Subcutaneous abdominal adipose tissue (tissue), 5 donors: ENCODE measurements at regions not wholly inside any gene's neighbourhood (a gene's known extent, or its start where the extent isn't known, plus 50 kb on each side); places are given as distances from the start of the nearest gene placed in this dataset.
"Not testable (repeated sequence)": the region's sequence is repeated elsewhere in the genome, so short reads cannot be mapped to it uniquely, and the experiment has no call there.

ENCODE experiments used
- H3K27ac ChIP-seq: one replicate; pipeline ENCODE4 v1.7.0; 2013; ENCODE audit warnings: low read depth, mild to moderate bottlenecking, inconsistent platforms, low read length, moderate library complexity
- H3K27me3 ChIP-seq, 5 donors: one replicate each; pipeline ENCODE4 v1.7.0; 2013; ENCODE audit warnings: low read length in 5 of 5, inconsistent platforms in 1 of 5; ENCODE audit not compliant: control insufficient read depth in 5 of 5, insufficient read depth in 4 of 5
- H3K36me3 ChIP-seq, 5 donors: one replicate each; pipeline ENCODE4 v1.7.0; 2013; ENCODE audit warnings: low read length in 5 of 5; ENCODE audit not compliant: control insufficient read depth in 5 of 5, insufficient read depth in 5 of 5
- H3K4me1 ChIP-seq, 5 donors: one replicate each; pipeline ENCODE4 v1.7.0; 2013; ENCODE audit warnings: low read length in 5 of 5, mild to moderate bottlenecking in 3 of 5, moderate library complexity in 1 of 5; ENCODE audit not compliant: control insufficient read depth in 5 of 5, insufficient read depth in 5 of 5
- H3K4me3 ChIP-seq, 5 donors: one replicate each; pipeline ENCODE4 v1.7.0; 2013; ENCODE audit warnings: low read length in 5 of 5, low read depth in 1 of 5
- H3K9ac ChIP-seq, 5 donors: one replicate each; pipeline ENCODE4 v1.7.0; 2013; ENCODE audit warnings: low read length in 5 of 5, mild to moderate bottlenecking in 4 of 5, moderate library complexity in 3 of 5
- H3K9me3 ChIP-seq, 5 donors: one replicate each; pipeline ENCODE4 v1.7.0; 2013; ENCODE audit warnings: low read length in 5 of 5; ENCODE audit not compliant: control insufficient read depth in 5 of 5
- donor health status: healthy.
- donor health status: healthy.
- donor health status: healthy.
- donor health status: healthy.
- donor health status: healthy.

DNA sequence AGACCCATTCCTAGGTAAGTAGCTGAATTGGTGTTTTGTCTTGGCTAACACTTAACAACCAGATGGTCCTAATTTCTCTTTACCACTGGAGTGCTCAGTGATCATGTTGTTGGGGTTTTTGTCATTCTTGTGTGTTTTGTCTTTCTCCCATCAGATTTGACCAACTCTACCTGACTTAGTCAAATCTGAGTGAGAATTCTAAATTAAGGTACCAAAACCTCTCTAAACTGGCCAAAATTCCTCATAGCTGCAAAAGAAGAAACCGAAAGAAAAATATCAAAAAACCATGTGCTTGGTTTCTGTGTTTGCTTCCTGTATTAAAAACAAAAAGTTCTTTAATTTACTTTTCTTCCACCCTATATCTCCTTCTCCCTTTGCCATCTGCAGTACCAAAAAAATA, 350.7 kb upstream of the SPHKAP start:
- Histone ChIP-seq H3K9me3 (peaks cover 0 to 21% (median 14%) of the 10 kb centered on the region in 5 donors), H3K36me3 (no peaks in the 10 kb centered on the region), H3K27ac (no peak overlapping the region), H3K27me3 (no peaks in the 10 kb centered on the region), H3K4me1 (no peaks in the 10 kb centered on the region), H3K9ac (no peak overlapping the region), H3K4me3 (no peak overlapping the region)

DNA sequence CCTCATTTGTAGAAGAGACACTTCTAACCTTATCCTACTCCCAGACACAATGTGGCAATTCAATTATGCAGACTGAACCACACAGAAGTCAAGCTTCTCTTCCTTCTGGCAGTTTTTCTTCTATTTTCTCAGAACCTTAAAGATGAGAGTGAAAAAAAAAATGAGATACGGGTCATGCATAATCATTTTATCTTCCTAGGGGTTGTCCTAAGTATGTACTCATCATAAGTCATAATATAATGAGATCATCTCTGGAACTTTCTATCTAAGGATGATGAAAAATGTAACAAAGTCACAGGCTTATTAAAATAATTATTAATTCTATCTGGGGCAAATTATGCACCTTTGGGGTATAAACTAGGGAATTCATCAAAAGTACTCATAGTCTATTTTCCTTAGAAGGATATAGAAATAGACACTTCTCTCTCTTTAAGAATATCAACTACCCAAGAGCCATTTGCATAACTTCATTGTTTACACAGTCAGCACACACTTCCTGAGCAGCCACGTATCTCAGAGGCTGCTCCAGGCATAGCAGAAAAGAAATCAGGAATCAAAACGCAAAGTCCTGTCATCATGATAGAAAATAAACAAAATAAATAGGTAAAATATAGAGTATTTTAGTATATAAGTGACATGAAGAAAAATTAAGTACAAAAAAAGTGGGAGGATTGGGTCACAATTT, 345.9 kb upstream of the SPHKAP start:
- H3K27me3 ChIP-seq = no peaks in the 10 kb centered on the region
- no peaks in the 10 kb centered on the region for H3K36me3 ChIP-seq
- H3K9ac ChIP-seq = no peak overlapping the region
- no peak overlapping the region for H3K4me3 ChIP-seq
- no peaks in the 10 kb centered on the region for H3K4me1 ChIP-seq
- H3K27ac ChIP-seq = no peak overlapping the region
- peaks cover 0 to 22% (median 0%) of the 10 kb centered on the region in 5 donors for H3K9me3 ChIP-seq

DNA sequence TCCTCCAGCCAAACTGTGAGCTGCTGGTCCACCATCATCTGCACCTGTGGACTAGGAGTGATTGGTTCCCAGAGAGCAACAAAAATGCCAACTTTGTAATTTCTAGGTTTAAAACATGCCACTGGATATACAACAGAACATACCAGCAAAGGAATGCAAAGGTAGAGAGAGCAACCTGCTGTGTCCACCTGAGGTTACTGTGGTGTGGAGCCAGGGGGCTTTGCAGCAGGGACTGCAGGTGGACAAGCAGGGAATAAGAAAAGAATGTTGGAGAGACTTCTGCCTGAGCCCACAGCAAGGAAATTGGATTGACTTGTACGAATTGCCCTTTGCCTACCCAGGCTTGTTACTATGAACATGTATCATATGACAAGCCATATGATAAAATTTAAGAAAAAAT, 345.2 kb upstream of the SPHKAP start:
- Histone ChIP-seq H3K4me3 (no peak overlapping the region), H3K4me1 (no peaks in the 10 kb centered on the region), H3K9me3 (peaks cover 0 to 19% (median 0%) of the 10 kb centered on the region in 5 donors), H3K9ac (no peak overlapping the region), H3K27ac (no peak overlapping the region), H3K36me3 (no peaks in the 10 kb centered on the region), H3K27me3 (no peaks in the 10 kb centered on the region)

- Histone ChIP-seq H3K9ac (no peak overlapping the region), H3K27ac (no peak overlapping the region), H3K9me3 (peaks cover 0 to 14% (median 0%) of the 10 kb centered on the region in 5 donors), H3K4me1 (no peaks in the 10 kb centered on the region), H3K4me3 (no peak overlapping the region), H3K27me3 (no peaks in the 10 kb centered on the region), H3K36me3 (no peaks in the 10 kb centered on the region)
These were observed 341.5 kb upstream of the SPHKAP start for GRCh38 chr2:228522977-228523376.

- H3K9me3 ChIP-seq = peaks cover 0 to 10% (median 0%) of the 10 kb centered on the region in 5 donors
- no peaks in the 10 kb centered on the region for H3K27me3 ChIP-seq
- H3K4me3 ChIP-seq = no peak overlapping the region
- no peaks in the 10 kb centered on the region for H3K4me1 ChIP-seq
- H3K27ac ChIP-seq = no peak overlapping the region
- H3K9ac ChIP-seq = no peak overlapping the region
- no peaks in the 10 kb centered on the region for H3K36me3 ChIP-seq
These were observed 340.8 kb upstream of the SPHKAP start for GRCh38 chr2:228522276-228522675.

DNA sequence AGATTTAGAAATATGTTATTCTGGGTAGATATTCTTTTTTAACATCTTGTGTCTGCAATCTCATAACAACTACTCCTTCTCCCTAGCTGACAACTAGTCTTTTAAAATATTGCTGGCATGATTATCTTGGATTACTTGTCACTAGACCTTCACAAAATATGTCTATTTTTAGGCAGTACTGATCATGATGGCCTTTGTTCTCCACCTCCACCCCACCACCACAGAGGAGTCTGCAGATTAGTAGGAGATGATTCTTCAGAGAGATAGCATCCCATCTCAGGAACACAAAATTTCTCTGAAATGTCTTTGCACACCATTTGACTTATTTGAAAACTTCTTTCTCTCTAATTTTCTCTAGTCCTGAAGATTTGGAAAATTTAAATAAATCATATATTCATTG, 338.1 kb upstream of the SPHKAP start:
- H3K4me1 ChIP-seq = no peaks in the 10 kb centered on the region
- no peaks in the 10 kb centered on the region for H3K36me3 ChIP-seq
- peaks cover 0 to 10% (median 0%) of the 10 kb centered on the region in 5 donors for H3K9me3 ChIP-seq
- H3K9ac ChIP-seq = no peak overlapping the region
- H3K4me3 ChIP-seq = no peak overlapping the region
- H3K27ac ChIP-seq = no peak overlapping the region
- H3K27me3 ChIP-seq = no peaks in the 10 kb centered on the region

- Histone ChIP-seq H3K4me1 (no peaks in the 10 kb centered on the region), H3K27me3 (no peaks in the 10 kb centered on the region), H3K27ac (no peak overlapping the region), H3K4me3 (no peak overlapping the region), H3K9me3 (no peaks in the 10 kb centered on the region), H3K9ac (no peak overlapping the region), H3K36me3 (no peaks in the 10 kb centered on the region)
These were observed 334.5 kb upstream of the SPHKAP start for GRCh38 chr2:228516019-228516418.

DNA sequence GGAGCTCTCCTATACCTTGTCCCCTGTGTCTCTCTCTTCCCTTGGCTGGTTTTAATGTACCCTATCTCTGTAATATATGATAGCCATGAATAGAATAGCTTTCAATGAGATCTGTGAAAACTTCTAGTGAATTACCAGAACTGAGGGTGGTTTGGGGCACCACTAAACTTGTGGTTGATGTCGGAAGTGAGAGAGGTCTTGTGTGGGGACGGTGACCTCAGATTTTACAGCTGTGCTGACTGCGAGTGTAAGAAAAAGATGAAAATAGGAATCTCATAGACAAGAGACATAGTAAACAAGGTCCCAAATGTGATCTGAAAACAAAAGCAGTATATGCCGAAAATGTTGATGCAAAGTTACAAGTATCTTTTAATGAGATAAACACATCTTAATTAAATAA, 332.0 kb upstream of the SPHKAP start:
- H3K9me3 ChIP-seq, H3K27ac ChIP-seq, H3K4me1 ChIP-seq, H3K36me3 ChIP-seq, H3K4me3 ChIP-seq, H3K27me3 ChIP-seq, H3K9ac ChIP-seq: not testable (repeated sequence)

DNA sequence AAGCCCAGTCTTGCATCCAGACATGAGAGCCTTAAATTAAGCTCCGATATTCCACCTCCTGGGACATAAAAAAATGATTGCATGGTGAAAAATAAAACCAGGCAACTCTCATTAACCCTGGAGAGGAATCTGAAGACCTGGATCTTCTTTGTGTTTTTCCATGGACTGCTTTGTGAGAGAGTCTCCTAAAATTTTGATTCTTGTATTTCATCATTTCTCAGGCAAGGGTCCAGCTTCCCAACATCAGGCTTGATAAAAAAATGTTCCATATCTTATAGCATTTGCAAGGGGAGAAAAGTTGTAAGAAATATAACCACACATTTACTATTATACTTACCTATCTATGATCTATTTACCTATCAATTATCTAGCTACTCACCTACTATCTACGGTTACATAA, 327.5 kb upstream of the SPHKAP start:
- Histone ChIP-seq H3K9me3 (no peaks in the 10 kb centered on the region), H3K36me3 (no peaks in the 10 kb centered on the region), H3K9ac (no peak overlapping the region), H3K4me3 (no peak overlapping the region), H3K27me3 (no peaks in the 10 kb centered on the region), H3K4me1 (no peaks in the 10 kb centered on the region), H3K27ac (no peak overlapping the region)

DNA sequence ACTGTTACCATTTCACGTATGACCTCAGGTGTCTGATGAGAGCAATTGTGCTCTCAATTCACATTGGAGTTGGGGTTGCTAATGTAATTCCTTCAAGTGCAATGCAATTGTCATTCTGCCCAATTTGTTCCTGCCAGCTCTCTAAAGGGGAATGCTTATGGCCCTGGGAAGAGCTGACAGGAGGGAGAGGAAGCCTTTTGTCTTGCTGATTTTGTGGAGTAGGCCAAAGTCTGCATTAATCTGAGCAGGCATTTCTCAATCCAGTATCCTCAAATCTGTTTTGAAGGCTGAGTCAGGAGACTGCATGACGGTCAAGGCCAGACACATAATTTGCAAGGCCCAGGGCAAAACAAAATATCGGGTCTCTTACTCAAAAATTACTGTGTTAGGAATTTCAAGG, 326.4 kb upstream of the SPHKAP start:
- no peaks in the 10 kb centered on the region for H3K9me3 ChIP-seq
- H3K36me3 ChIP-seq = no peaks in the 10 kb centered on the region
- H3K27ac ChIP-seq = no peak overlapping the region
- H3K4me3 ChIP-seq = no peak overlapping the region
- H3K27me3 ChIP-seq = no peaks in the 10 kb centered on the region
- H3K4me1 ChIP-seq = no peaks in the 10 kb centered on the region
- no peak overlapping the region for H3K9ac ChIP-seq
